Uterus (tissue), 3 donors: ENCODE measurements at regions not wholly inside any gene's neighbourhood (a gene's known extent, or its start where the extent isn't known, plus 50 kb on each side); places are given as distances from the start of the nearest gene placed in this dataset.

ENCODE experiments used
- DNase-seq, 2 donors: peaks; one replicate each; pipeline ENCODE4 v3.0.0-alpha.2; 2019 to 2020
- H3K27ac ChIP-seq, 2 donors: fragments of 200-600 bp; sonication (generic); 1 replicate in 1 of 2; 2 replicates in 1 of 2; pipeline ENCODE4 v1.5.1; 2016 to 2018
- H3K27me3 ChIP-seq, 2 donors: fragments of 200-600 bp; sonication (generic); one replicate each; pipeline ENCODE4 v1.5.1; 2018 to 2019; ENCODE audit warnings: control low read depth in 1 of 2
- H3K36me3 ChIP-seq, 2 donors: fragments of 200-600 bp; sonication (generic); one replicate each; pipeline ENCODE4 v1.5.1; 2019; ENCODE audit warnings: control low read depth in 1 of 2
- H3K4me1 ChIP-seq, 2 donors: fragments of 200-600 bp; sonication (generic); one replicate each; pipeline ENCODE4 v1.5.1; 2018 to 2019; ENCODE audit warnings: control low read depth in 1 of 2
- H3K4me3 ChIP-seq, 2 donors: fragments of 200-600 bp; sonication (generic); 1 replicate in 1 of 2; 2 replicates in 1 of 2; pipeline ENCODE4 v1.5.1; 2018 to 2019; ENCODE audit warnings: mild to moderate bottlenecking in 1 of 2
- H3K9me3 ChIP-seq, 2 donors: fragments of 200-600 bp; sonication (generic); one replicate each; pipeline ENCODE4 v1.5.1; 2019; ENCODE audit warnings: control low read depth in 1 of 2
- POLR2A ChIP-seq, 2 donors: fragments of 450-650 bp; IDR thresholded peaks; one replicate each; pipeline ENCODE4 v1.6.1; 2016; ENCODE audit warnings: antibody characterized with exemption in 2 of 2, mild to moderate bottlenecking in 1 of 2, moderate library complexity in 1 of 2
- intact Hi-C: fragments of 100-400 bp; cut with DNase I; formaldehyde crosslinking; loops from one replicate; pipeline ENCODE4 v1.15.1; 2023; ENCODE audit warnings: low total_unique reads
- TF ChIP-seq, protein P1 (sequence below), 4 experiments: fragments of 200-600 bp in 2 of 4; fragments of 450-650 bp in 2 of 4; sonication (generic) in 2 of 4; IDR thresholded peaks; one replicate each; pipeline ENCODE4 v1.5.1; 2016 to 2019; ENCODE audit warnings: antibody characterized with exemption in 4 of 4, mild to moderate bottlenecking in 2 of 4, moderate library complexity in 1 of 4
- donor health status: DM: yes; HTN: yes; CAD: no.

DNA sequence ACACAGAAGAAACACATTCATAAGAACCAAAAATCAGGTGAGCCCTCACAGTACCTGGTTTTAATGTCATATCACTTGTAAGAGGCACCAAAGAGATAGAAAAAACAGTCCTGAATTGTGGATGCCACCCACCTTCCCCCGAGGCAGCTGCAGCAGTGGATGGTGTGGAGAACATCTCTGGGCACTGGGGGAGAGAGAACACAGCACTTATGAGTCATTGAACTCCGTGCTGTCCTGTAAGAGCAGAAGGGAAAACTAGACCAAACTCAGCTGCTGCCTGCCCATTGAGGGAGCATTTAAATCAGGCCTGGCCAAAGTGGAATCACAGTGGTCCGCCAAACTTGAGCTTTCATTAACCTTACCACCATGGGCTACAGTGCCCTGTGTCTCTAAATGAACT is 296.2 kb downstream of the SPATA31D1 start:
- no peak overlapping the region for H3K4me3 ChIP-seq
- H3K27me3 ChIP-seq: no peaks in the 10 kb centered on the region
- DNase-seq: no peak
- peaks cover 0 to 11% of the 10 kb centered on the region in 2 donors for H3K9me3 ChIP-seq
- no peaks in the 10 kb centered on the region for H3K4me1 ChIP-seq
- intact Hi-C loops: no loop called here
- no peaks in the 10 kb centered on the region for H3K36me3 ChIP-seq
- H3K27ac ChIP-seq: no peak overlapping the region
- TF ChIP-seq POLR2A (IDR thresholded peaks at IDR 0.05): no peak
- TF ChIP-seq, protein P1, sequence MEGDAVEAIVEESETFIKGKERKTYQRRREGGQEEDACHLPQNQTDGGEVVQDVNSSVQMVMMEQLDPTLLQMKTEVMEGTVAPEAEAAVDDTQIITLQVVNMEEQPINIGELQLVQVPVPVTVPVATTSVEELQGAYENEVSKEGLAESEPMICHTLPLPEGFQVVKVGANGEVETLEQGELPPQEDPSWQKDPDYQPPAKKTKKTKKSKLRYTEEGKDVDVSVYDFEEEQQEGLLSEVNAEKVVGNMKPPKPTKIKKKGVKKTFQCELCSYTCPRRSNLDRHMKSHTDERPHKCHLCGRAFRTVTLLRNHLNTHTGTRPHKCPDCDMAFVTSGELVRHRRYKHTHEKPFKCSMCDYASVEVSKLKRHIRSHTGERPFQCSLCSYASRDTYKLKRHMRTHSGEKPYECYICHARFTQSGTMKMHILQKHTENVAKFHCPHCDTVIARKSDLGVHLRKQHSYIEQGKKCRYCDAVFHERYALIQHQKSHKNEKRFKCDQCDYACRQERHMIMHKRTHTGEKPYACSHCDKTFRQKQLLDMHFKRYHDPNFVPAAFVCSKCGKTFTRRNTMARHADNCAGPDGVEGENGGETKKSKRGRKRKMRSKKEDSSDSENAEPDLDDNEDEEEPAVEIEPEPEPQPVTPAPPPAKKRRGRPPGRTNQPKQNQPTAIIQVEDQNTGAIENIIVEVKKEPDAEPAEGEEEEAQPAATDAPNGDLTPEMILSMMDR (IDR thresholded peaks at IDR 0.05): no peak

DNA sequence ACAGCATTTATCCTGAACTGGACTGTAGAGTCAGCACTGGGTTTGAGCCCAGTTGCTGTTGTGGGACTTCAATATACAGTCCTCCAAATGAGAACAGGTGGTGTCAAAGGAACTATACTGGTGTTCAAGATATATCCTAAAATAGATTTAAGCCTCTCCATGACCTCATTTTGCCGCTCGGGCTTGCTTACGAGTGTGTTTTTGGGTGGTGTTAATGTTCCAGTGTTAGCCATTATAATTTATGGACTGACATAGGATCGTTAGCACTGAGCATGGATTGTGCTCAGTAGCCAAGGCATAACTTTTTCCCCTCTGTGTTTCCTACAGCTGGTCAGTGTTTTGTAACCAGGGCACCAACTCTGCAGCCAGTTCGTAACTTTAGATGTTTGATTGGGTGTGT is 306.6 kb downstream of the SPATA31D1 start:
- TF ChIP-seq POLR2A (IDR thresholded peaks at IDR 0.05): no peak
- Histone ChIP-seq H3K4me1 (no peaks in the 10 kb centered on the region), H3K4me3 (no peak overlapping the region), H3K9me3 (no peaks in the 10 kb centered on the region), H3K27me3 (no peaks in the 10 kb centered on the region), H3K27ac (no peak overlapping the region), H3K36me3 (no peaks in the 10 kb centered on the region)
- DNase-seq: no peak
- intact Hi-C loops: no loop called here

DNA sequence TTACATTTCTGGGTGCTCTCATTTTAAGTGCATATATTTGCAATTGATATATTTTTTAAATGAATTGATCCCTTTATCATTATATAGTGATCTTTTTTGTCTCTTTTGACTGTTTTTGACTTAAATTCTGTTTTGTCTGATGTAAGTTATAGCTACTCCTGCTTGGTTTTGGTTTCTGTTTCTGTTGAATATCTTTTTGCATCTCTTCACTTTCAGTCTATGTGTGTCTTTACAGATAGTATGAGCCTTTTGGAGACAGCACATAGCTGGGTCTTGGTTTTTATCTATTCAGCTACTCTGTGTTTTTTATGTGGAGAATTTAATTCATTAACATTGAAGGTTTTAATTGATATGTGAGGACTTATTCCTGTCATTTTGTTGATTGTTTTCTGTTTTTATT is 311.3 kb downstream of the SPATA31D1 start:
- Histone ChIP-seq H3K27me3 (no peaks in the 10 kb centered on the region), H3K36me3 (no peaks in the 10 kb centered on the region), H3K27ac (no peak overlapping the region), H3K4me1 (no peaks in the 10 kb centered on the region), H3K4me3 (no peak overlapping the region), H3K9me3 (no peaks in the 10 kb centered on the region)
- intact Hi-C loops: no loop called here
- TF ChIP-seq, protein P1 (IDR thresholded peaks at IDR 0.05): no peak
- TF ChIP-seq POLR2A (IDR thresholded peaks at IDR 0.05): no peak
- no peak for DNase-seq

DNA sequence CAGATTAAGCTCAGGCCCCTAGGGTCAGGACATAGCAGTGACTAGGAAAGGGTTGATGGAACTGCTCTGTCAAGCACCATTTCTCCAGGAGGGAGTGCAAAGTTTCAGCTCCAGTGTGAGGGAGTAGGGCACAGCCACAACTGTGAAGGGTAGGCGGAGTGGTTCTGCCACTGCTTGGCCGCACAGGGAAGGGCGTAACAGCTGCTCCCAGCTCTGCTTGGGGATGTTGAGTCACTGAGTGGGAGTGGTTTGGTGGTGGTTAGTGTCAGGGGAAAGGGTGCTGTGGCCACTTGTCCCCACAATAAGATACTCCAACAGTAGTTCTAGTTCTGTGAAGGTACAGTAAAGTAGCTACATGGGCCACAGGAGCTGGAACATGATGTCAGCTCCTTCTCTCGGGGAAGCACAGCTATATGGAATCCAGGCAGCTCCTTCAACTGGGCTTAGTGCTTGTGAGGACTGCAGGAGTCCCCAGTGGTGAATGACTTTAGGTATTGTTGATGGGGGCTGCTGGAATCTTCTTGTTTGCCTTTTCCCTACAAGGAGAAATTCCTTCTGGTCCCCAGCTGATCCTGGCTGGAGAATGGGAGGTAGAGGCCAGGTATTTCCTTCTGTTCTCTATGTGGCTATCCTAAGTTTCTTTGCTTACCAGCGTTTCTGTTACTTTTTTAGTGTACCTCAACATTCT is 314.5 kb downstream of the SPATA31D1 start:
- H3K27me3 ChIP-seq: no peaks in the 10 kb centered on the region
- TF ChIP-seq POLR2A (IDR thresholded peaks at IDR 0.05): no peak
- TF ChIP-seq, protein P1 (IDR thresholded peaks at IDR 0.05): no peak
- no peaks in the 10 kb centered on the region for H3K36me3 ChIP-seq
- no peaks in the 10 kb centered on the region for H3K4me1 ChIP-seq
- no peak overlapping the region for H3K27ac ChIP-seq
- H3K4me3 ChIP-seq: no peak overlapping the region
- intact Hi-C loops: no loop called here
- DNase-seq: no peak
- H3K9me3 ChIP-seq: no peaks in the 10 kb centered on the region

DNA sequence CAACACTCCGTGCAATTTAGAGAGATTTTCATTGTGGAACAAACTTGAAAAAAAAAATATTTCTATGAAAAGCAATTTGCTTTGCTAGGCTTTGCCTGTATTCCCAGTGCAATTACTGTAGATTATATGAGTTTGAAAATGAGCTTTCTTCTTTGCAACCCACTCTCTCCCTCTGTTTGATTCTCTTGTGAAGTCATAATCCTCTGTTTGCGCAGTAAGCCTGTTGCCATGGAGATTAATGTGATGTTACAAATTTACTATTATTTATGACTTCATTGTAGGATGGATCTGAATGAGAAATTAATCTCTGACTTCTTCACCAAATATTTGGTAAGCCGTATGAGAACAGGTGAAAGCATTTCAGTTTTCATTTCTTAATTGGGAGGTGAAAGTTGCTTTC is 320.3 kb downstream of the SPATA31D1 start:
- Histone ChIP-seq H3K27ac (no peak overlapping the region), H3K27me3 (no peaks in the 10 kb centered on the region), H3K9me3 (no peaks in the 10 kb centered on the region), H3K4me3 (no peak overlapping the region), H3K36me3 (no peaks in the 10 kb centered on the region), H3K4me1 (no peaks in the 10 kb centered on the region)
- DNase-seq: no peak
- intact Hi-C loops: no loop called here
- TF ChIP-seq, protein P1 (IDR thresholded peaks at IDR 0.05): no peak
- no peak for TF ChIP-seq POLR2A (IDR thresholded peaks at IDR 0.05)

DNA sequence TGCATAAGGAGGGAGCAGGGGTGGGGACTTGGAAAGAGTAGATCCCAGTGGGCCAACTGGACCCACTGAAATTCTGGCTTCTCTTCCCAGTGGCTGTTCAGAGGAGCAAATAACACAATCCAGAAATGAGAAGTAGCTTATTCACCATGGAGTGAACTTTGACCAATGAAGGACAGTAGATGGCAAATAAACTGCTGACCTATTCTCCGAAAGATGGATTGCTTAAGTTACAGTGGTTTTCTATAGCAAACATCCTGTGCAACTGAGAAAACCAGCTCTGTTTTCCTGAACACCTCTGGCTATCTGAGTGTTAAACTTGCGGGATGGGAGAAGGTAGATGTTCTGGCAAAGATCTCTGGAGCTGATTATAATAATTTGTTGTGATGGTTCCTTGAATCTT is 325.1 kb downstream of the SPATA31D1 start:
- no peaks in the 10 kb centered on the region for H3K9me3 ChIP-seq
- no peaks in the 10 kb centered on the region for H3K4me1 ChIP-seq
- intact Hi-C loops: no loop called here
- DNase-seq: no peak
- no peak overlapping the region for H3K27ac ChIP-seq
- no peak overlapping the region for H3K4me3 ChIP-seq
- no peaks in the 10 kb centered on the region for H3K36me3 ChIP-seq
- no peak for TF ChIP-seq POLR2A (IDR thresholded peaks at IDR 0.05)
- H3K27me3 ChIP-seq: no peaks in the 10 kb centered on the region
